ENCODE measurements at regions not wholly inside any gene's neighbourhood (a gene's known extent, or its start where the extent isn't known, plus 50 kb on each side); places are given as distances from the start of the nearest gene placed in this dataset.

DNA sequence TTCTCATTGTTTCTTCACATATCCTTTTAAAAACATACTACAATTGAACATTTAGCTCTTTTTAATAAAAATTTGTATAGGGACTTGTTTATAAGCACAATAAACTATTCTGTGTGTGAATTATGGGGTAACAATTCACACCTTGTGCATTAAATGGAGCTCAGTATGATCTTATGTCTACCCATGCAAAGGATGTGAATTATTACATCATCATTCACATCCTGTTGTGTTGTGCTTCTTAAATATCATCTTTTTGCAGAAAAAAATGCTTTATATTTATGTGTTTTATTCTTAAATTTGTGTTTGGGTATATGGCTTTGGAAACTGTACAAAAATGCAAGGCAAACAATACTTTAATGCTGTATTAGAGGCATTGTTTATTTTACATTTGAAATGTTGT is 96.7 kb upstream of the PABPC4L start:
- Histone ChIP-seq H3K4me2 (no peak overlapping the region), H3K36me3 (ENCODE audit: low read depth) (no peaks in the 10 kb centered on the region), H3K9me2 (ENCODE audit: insufficient read depth) (no peaks in the 10 kb centered on the region), H3K4me1 (replicated peaks; ENCODE audit: insufficient read depth) (no peaks in the 10 kb centered on the region), H3F3A (ENCODE audit: insufficient read depth, low read depth) (no peaks in the 10 kb centered on the region), H4K20me1 (ENCODE audit: insufficient read depth) (no peaks in the 10 kb centered on the region), H3K27me3 (ENCODE audit: insufficient read depth, low read depth) (no peaks in the 10 kb centered on the region), H3K4me3 (no peak overlapping the region), H3K9me3 (ENCODE audit: insufficient read depth, low read depth) (no peaks in the 10 kb centered on the region), H3K79me2 (ENCODE audit: low read depth) (no peaks in the 10 kb centered on the region), H3K27ac (no peak overlapping the region), H2AFZ (no peak overlapping the region)
- BruUV-seq (replicated peaks): no TSS peak
- ChIA-PET POLR2A (ENCODE audit: unreplicated experiment) (interaction anchor here (0.7 kb wide), 1 partner anchor 376 kb away, joined by 4 read pairs; no protein-coding TSS in a partner anchor), CTCF (no interaction called here)
- DNase-seq: no peak
- intact Hi-C loops (cut with micrococcal nuclease; ENCODE audit: unreplicated experiment): no loop called here
- TF ChIP-seq, protein P1, sequence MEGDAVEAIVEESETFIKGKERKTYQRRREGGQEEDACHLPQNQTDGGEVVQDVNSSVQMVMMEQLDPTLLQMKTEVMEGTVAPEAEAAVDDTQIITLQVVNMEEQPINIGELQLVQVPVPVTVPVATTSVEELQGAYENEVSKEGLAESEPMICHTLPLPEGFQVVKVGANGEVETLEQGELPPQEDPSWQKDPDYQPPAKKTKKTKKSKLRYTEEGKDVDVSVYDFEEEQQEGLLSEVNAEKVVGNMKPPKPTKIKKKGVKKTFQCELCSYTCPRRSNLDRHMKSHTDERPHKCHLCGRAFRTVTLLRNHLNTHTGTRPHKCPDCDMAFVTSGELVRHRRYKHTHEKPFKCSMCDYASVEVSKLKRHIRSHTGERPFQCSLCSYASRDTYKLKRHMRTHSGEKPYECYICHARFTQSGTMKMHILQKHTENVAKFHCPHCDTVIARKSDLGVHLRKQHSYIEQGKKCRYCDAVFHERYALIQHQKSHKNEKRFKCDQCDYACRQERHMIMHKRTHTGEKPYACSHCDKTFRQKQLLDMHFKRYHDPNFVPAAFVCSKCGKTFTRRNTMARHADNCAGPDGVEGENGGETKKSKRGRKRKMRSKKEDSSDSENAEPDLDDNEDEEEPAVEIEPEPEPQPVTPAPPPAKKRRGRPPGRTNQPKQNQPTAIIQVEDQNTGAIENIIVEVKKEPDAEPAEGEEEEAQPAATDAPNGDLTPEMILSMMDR (conservative IDR thresholded peaks at IDR 0.05): no peak
- TF ChIP-seq EZH2 (IDR thresholded peaks at IDR 0.05; ENCODE audit: low read depth): no peak

DNA sequence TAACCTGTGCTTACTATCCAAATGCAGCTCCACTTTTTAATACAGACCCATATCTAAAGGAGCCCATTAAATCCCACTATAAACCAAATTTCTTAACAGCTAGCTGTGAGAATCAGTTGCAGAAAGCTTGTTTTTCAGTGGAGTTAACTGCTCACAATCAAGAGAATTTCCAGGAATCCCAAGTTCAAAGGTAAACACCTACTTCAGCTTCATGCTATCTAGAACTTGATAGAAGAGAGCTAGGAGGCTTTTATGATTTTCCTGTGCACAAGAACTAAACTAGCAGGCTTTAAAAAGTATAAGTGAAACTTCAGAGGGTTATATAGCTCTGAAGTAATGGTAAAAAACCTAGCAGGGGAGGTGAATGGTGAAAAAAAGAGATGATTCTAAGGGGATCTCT is 96.2 kb upstream of the PABPC4L start:
- CTCF ChIA-PET: no interaction called here

DNA sequence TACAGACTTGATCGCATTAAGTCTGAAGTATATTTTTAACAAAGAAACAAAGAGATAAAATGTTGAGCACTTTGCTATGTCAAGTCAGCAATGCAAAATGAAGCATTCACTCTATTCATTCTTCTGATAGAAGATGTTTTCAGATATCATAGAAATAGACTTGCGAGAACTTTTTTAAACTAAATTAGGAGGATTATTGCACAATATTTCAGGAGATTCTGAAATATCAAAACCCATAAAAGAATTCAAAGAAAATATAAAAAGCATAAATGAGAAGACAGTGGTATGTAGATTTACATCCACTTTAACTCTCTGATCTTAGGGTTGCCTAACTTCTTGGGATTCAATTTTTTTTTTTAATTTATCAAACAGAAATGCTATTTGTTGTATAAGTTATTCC is 81.1 kb upstream of the PABPC4L start:
- no TSS peak for BruUV-seq (replicated peaks)
- Histone ChIP-seq H3K4me1 (replicated peaks; ENCODE audit: insufficient read depth) (no peaks in the 10 kb centered on the region), H3K36me3 (ENCODE audit: low read depth) (no peaks in the 10 kb centered on the region), H3F3A (ENCODE audit: insufficient read depth, low read depth) (no peaks in the 10 kb centered on the region), H3K79me2 (ENCODE audit: low read depth) (no peaks in the 10 kb centered on the region), H3K9me2 (ENCODE audit: insufficient read depth) (no peaks in the 10 kb centered on the region), H2AFZ (no peak overlapping the region), H3K27me3 (ENCODE audit: insufficient read depth, low read depth) (no peaks in the 10 kb centered on the region), H4K20me1 (ENCODE audit: insufficient read depth) (no peaks in the 10 kb centered on the region), H3K27ac (no peak overlapping the region), H3K4me2 (no peak overlapping the region), H3K9me3 (ENCODE audit: insufficient read depth, low read depth) (no peaks in the 10 kb centered on the region), H3K4me3 (no peak overlapping the region)
- TF ChIP-seq, protein P1 (conservative IDR thresholded peaks at IDR 0.05): no peak
- no peak for TF ChIP-seq EZH2 (IDR thresholded peaks at IDR 0.05; ENCODE audit: low read depth)
- no peak for DNase-seq
- ChIA-PET CTCF (no interaction called here), POLR2A (ENCODE audit: unreplicated experiment) (no interaction called here)
- intact Hi-C loops (cut with micrococcal nuclease; ENCODE audit: unreplicated experiment): no loop called here

More for the DNA sequence above, 96.2 kb upstream of the PABPC4L start:
- no peaks in the 10 kb centered on the region for H3K27me3 ChIP-seq (ENCODE audit: insufficient read depth, low read depth)
- H3F3A ChIP-seq (ENCODE audit: insufficient read depth, low read depth): no peaks in the 10 kb centered on the region
- no peak overlapping the region for H3K27ac ChIP-seq
- H2AFZ ChIP-seq: no peak overlapping the region
- H3K36me3 ChIP-seq (ENCODE audit: low read depth): no peaks in the 10 kb centered on the region
- H3K79me2 ChIP-seq (ENCODE audit: low read depth): no peaks in the 10 kb centered on the region
- no peak for DNase-seq
- H3K4me1 ChIP-seq (replicated peaks; ENCODE audit: insufficient read depth): no peaks in the 10 kb centered on the region
- no peaks in the 10 kb centered on the region for H3K9me3 ChIP-seq (ENCODE audit: insufficient read depth, low read depth)
- TF ChIP-seq EZH2 (IDR thresholded peaks at IDR 0.05; ENCODE audit: low read depth): no peak
- TF ChIP-seq, protein P1 (conservative IDR thresholded peaks at IDR 0.05): no peak
- no peak overlapping the region for H3K4me2 ChIP-seq
- no TSS peak for BruUV-seq (replicated peaks)
- H3K4me3 ChIP-seq: no peak overlapping the region
- H3K9me2 ChIP-seq (ENCODE audit: insufficient read depth): no peaks in the 10 kb centered on the region
- POLR2A ChIA-PET (ENCODE audit: unreplicated experiment): interaction anchor here (0.7 kb wide), 1 partner anchor 377 kb away, joined by 4 read pairs; no protein-coding TSS in a partner anchor
- intact Hi-C loops (cut with micrococcal nuclease; ENCODE audit: unreplicated experiment): no loop called here
- no peaks in the 10 kb centered on the region for H4K20me1 ChIP-seq (ENCODE audit: insufficient read depth)
